GDM1 (cell line): ENCODE measurements at regions not wholly inside any gene's neighbourhood (a gene's known extent, or its start where the extent isn't known, plus 50 kb on each side); places are given as distances from the start of the nearest gene placed in this dataset.

ENCODE experiments used
- DNase-seq: peaks from one replicate; lab custom pipeline; 2025; lab: John Stamatoyannopoulos, UW

GRCh38 chr6:122063761-122064160 is 335.7 kb upstream of the HSF2 start:
- no peak for DNase-seq

- no peak for DNase-seq
These were observed 333.3 kb upstream of the HSF2 start for GRCh38 chr6:122066200-122066599.

- no peak for DNase-seq
These were observed 331.1 kb upstream of the HSF2 start for GRCh38 chr6:122068291-122068769.

- DNase-seq, result no peak
These were observed 329.5 kb upstream of the HSF2 start for GRCh38 chr6:122069932-122070331.

GRCh38 chr6:122072014-122072647 is 327.3 kb upstream of the HSF2 start:
- no peak for DNase-seq

- DNase-seq, result no peak
These were observed 324.2 kb upstream of the HSF2 start for GRCh38 chr6:122075084-122075838.

GRCh38 chr6:122075917-122076316 is 323.5 kb upstream of the HSF2 start:
- DNase-seq, result no peak

- no peak for DNase-seq
These were observed 321.8 kb upstream of the HSF2 start for GRCh38 chr6:122077603-122078002.

- DNase-seq, result no peak
These were observed 321.0 kb upstream of the HSF2 start for GRCh38 chr6:122078481-122078880.

GRCh38 chr6:122079916-122080315 is 319.5 kb upstream of the HSF2 start:
- no peak for DNase-seq

- no peak for DNase-seq
These were observed 317.5 kb upstream of the HSF2 start for GRCh38 chr6:122081921-122082320.

GRCh38 chr6:122082370-122082769 is 317.1 kb upstream of the HSF2 start:
- no peak for DNase-seq

GRCh38 chr6:122092366-122092765 is 307.1 kb upstream of the HSF2 start:
- no peak for DNase-seq

GRCh38 chr6:122098201-122098678 is 301.2 kb upstream of the HSF2 start:
- no peak for DNase-seq

- DNase-seq, result no peak
These were observed 297.4 kb upstream of the HSF2 start for GRCh38 chr6:122102026-122102425.

GRCh38 chr6:122107256-122107852 is 292.1 kb upstream of the HSF2 start:
- DNase-seq, result no peak

GRCh38 chr6:122109075-122109474 is 290.4 kb upstream of the HSF2 start:
- DNase-seq, result no peak

- no peak for DNase-seq
These were observed 284.7 kb upstream of the HSF2 start for GRCh38 chr6:122114717-122115116.

- no peak for DNase-seq
These were observed 283.2 kb upstream of the HSF2 start for GRCh38 chr6:122116119-122116834.

- DNase-seq, result no peak
These were observed 282.4 kb upstream of the HSF2 start for GRCh38 chr6:122116835-122117627.

- DNase-seq, result no peak
These were observed 280.4 kb upstream of the HSF2 start for GRCh38 chr6:122118945-122119506.
